AG09309 (cell line): ENCODE measurements at regions not wholly inside any gene's neighbourhood (a gene's known extent, or its start where the extent isn't known, plus 50 kb on each side); places are given as distances from the start of the nearest gene placed in this dataset.
"Not testable (repeated sequence)": the region's sequence is repeated elsewhere in the genome, so short reads cannot be mapped to it uniquely, and the experiment has no call there.

Experiments used
- DNase-seq: peaks from one replicate; pipeline ENCODE4 v3.0.0-alpha.2; 2010; ENCODE audit warnings: low read depth
- H3K4me3 ChIP-seq: 2 replicates; pipeline ENCODE4 v1.5.1; 2011; ENCODE audit warnings: mild to moderate bottlenecking, low read depth, low read length, moderate library complexity; ENCODE audit not compliant: control insufficient read depth
- TF ChIP-seq, protein P1 (sequence below): IDR thresholded peaks from 2 replicates; pipeline ENCODE4 v1.5.1; 2011; ENCODE audit warnings: mild to moderate bottlenecking, low read depth, low read length, inconsistent platforms; ENCODE audit not compliant: insufficient read depth, control insufficient read depth; ENCODE audit errors: missing control alignments

DNA sequence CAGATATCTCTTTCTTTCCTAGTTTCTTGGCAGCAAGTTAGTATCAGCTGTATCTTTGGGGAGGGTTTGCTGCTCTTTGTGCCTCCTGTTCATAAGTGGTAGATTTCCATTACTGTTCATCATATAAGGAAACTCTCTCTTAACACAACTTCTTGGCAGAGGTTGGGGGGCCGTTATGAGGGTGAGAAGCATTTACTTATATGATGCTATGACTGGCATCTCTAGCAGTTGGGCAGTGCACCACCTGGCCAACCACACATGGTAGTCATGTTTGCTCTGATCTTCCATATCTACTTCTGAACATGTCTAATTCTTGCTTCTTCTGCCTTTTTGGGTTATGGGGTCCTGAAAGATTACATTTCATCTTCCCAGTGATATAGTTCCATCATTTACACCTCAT lies 282.2 kb downstream of the CYRIA start:
- no peak for DNase-seq
- TF ChIP-seq, protein P1, sequence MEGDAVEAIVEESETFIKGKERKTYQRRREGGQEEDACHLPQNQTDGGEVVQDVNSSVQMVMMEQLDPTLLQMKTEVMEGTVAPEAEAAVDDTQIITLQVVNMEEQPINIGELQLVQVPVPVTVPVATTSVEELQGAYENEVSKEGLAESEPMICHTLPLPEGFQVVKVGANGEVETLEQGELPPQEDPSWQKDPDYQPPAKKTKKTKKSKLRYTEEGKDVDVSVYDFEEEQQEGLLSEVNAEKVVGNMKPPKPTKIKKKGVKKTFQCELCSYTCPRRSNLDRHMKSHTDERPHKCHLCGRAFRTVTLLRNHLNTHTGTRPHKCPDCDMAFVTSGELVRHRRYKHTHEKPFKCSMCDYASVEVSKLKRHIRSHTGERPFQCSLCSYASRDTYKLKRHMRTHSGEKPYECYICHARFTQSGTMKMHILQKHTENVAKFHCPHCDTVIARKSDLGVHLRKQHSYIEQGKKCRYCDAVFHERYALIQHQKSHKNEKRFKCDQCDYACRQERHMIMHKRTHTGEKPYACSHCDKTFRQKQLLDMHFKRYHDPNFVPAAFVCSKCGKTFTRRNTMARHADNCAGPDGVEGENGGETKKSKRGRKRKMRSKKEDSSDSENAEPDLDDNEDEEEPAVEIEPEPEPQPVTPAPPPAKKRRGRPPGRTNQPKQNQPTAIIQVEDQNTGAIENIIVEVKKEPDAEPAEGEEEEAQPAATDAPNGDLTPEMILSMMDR: no peak
- H3K4me3 ChIP-seq: no peak overlapping the region

DNA sequence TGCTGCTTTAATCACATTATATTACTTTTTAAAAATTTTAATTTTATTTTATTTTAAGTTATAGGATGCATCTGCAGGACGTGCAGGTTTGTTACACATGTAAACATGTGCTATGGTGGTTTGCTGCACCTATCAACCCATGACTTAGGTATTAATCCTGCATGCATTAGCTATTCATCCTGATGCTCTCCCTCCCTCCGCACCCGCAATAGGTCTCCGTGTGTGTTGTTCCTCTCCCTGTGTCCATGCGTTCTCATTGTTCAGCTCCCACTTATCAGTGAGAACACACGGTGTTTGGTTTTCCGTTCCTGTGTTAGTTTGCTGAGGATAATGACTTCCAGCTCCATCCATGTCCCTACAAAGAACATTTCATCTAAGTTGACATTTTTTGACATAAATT lies 283.2 kb downstream of the CYRIA start:
- DNase-seq: no peak
- TF ChIP-seq, protein P1: no peak
- H3K4me3 ChIP-seq: no peak overlapping the region

DNA sequence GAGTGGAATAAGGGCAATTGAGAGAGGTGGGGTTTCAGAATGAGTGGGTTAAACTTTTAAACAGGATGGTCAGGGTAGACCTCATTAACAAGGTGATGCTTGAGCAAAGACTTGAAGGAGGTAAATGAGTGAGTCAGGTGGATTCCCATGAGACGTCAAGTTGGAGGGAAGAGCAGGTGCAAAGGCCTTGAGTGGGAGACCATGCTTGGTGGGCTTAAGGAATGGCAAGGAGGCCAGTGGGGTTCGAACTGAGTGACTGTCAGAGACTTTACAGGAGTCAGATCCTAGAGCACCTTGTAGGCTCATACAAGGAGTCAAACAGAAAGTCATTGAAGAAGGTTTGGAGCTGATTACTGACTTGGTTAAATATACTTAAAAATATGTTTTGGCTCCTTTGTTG lies 284.1 kb downstream of the CYRIA start:
- TF ChIP-seq, protein P1: no peak
- no peak for DNase-seq
- no peak overlapping the region for H3K4me3 ChIP-seq

DNA sequence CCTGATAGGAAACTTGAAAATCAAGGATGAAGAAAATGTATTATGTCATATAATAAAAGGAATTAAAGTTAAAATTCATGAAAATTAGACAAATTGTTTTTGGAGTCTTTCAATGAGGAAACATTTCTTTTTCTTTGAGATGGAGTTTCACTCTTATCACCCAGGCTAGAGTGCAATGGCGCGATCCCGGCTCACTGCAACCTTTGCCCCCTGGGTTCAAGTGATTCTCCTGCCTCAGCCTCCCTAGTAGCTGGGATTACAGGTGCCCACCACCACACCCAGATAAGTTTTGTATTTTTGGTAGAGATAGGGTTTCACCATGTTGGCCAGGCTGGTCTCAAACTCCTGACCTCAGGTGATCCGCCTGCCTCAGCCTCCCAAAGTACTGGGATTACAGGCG lies 285.7 kb downstream of the CYRIA start:
- H3K4me3 ChIP-seq, DNase-seq: not testable (repeated sequence)

DNA sequence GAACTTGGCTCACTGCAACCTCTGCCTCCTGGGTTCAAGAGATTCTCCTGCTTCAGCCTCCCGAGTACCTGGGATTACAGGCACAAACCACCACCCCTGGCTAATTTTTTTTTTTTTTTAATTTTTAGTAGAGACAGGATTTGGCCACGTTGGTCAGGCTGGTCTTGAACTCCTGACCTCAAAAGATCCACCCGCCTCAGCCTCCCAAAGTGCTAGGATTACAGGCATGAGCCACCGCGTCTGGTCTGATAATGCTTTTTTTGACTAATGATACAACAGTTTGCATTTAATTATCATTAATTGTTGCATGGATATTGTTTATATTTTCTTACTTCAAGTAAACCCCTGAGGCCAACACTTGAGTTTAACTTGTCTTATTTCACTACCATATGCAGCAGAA lies 286.6 kb downstream of the CYRIA start:
- DNase-seq, H3K4me3 ChIP-seq: not testable (repeated sequence)

DNA sequence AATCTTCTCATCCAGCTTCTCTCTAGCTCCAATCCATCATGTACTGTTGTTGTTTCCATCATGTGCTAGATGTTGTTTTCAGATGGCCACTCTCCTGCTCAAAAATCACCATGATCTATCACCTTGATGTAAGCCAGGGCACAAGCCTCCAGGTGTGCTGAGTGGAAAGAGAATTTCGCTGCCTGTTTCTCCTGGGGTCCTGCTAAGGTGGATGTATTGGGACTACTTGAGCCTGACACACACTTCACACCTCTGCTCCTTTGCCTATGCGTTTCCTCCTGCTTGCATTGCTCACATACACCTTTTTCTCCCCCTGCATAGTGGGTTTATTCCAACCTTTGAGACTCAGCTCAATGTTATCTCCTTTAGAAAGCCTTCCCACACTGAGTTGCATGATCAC lies 287.6 kb downstream of the CYRIA start:
- TF ChIP-seq, protein P1: no peak
- DNase-seq: no peak
- H3K4me3 ChIP-seq: no peak overlapping the region

DNA sequence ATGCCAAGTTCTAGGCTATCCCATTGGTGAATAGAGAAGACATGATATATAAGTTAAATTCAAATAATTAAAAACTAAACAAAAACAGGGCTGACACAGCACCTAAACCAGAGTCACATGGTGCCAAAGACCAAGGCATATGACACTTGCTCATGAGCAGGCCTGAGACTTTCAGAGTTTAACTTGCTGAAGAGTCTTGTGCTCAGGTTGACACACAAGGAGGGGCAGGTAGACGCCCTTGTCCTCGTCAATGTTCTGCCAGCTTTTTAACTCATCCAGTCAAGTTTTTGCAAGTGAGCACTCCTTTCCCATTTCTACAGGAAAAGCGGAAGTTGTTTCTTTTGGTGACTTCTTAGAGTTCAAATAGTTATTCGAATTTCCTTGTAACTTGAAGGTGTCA lies 289.7 kb downstream of the CYRIA start:
- H3K4me3 ChIP-seq: no peak overlapping the region
- no peak for DNase-seq
- TF ChIP-seq, protein P1: no peak

DNA sequence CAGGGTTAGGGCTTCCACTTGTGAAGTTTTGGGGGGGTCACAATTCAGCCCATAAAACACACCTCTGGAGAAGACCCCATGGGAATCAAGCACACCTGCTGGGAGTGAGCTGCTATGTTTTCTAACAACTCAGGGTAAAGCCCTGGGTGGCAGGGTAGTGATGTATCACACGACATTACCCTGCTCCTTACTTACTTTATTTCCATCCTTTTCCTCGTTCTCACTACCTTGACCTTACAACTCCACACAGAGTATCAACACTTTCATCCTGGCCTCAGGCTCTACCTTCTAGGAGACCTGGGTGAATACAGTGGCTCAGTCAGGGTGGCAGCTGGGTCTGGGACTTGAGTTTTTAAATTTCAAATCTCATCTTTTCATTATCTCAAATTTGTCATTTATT lies 290.3 kb downstream of the CYRIA start:
- no peak overlapping the region for H3K4me3 ChIP-seq
- TF ChIP-seq, protein P1: no peak
- DNase-seq: no peak
